ENCODE measurements at regions not wholly inside any gene's neighbourhood (a gene's known extent, or its start where the extent isn't known, plus 50 kb on each side); places are given as distances from the start of the nearest gene placed in this dataset.
"Not testable (repeated sequence)": the region's sequence is repeated elsewhere in the genome, so short reads cannot be mapped to it uniquely, and the experiment has no call there.

GRCh38 chr4:184335520-184335919 is 117.8 kb upstream of the ENPP6 start:
- DNase-seq = no peak

- DNase-seq = not testable (repeated sequence)
Measured at GRCh38 chr4:184333446-184333845, 115.8 kb upstream of the ENPP6 start.

GRCh38 chr4:184331268-184331995 is 113.8 kb upstream of the ENPP6 start:
- DNase-seq = peak; percentile 10

- DNase-seq = not testable (repeated sequence)
Measured at GRCh38 chr4:184330517-184331094, 112.9 kb upstream of the ENPP6 start.

- DNase-seq = peak; percentile 15
Measured at GRCh38 chr4:184329659-184330400, 112.2 kb upstream of the ENPP6 start.

- no peak for DNase-seq
Measured at GRCh38 chr4:184329235-184329634, 111.6 kb upstream of the ENPP6 start.

- no peak for DNase-seq
Measured at GRCh38 chr4:184328022-184328736, 110.5 kb upstream of the ENPP6 start.

- DNase-seq = no peak
Measured at GRCh38 chr4:184324939-184325477, 107.3 kb upstream of the ENPP6 start.

- DNase-seq = no peak
Measured at GRCh38 chr4:184322328-184323025, 104.8 kb upstream of the ENPP6 start.

GRCh38 chr4:184320631-184321030 is 103.0 kb upstream of the ENPP6 start:
- no peak for DNase-seq

- no peak for DNase-seq
Measured at GRCh38 chr4:184318852-184319251, 101.2 kb upstream of the ENPP6 start.

- no peak for DNase-seq
Measured at GRCh38 chr4:184317234-184317918, 99.7 kb upstream of the ENPP6 start.

- DNase-seq = no peak
Measured at GRCh38 chr4:184316821-184317220, 99.1 kb upstream of the ENPP6 start.

- no peak for DNase-seq
Measured at GRCh38 chr4:184315675-184316359, 98.1 kb upstream of the ENPP6 start.

GRCh38 chr4:184313702-184314659 is 96.3 kb upstream of the ENPP6 start:
- DNase-seq = no peak

- no peak for DNase-seq
Measured at GRCh38 chr4:184313058-184313581, 95.4 kb upstream of the ENPP6 start.

- no peak for DNase-seq
Measured at GRCh38 chr4:184312126-184312525, 94.5 kb upstream of the ENPP6 start.

GRCh38 chr4:184310881-184311709 is 93.4 kb upstream of the ENPP6 start:
- DNase-seq = peak; percentile 38

- DNase-seq = no peak
Measured at GRCh38 chr4:184310171-184310567, 92.5 kb upstream of the ENPP6 start.

All from midbrain (tissue), 1 donor.